ENCODE measurements at regions not wholly inside any gene's neighbourhood (a gene's known extent, or its start where the extent isn't known, plus 50 kb on each side); places are given as distances from the start of the nearest gene placed in this dataset.

GRCh38 chr9:78399153-78399552 lies 102.2 kb downstream of the PSAT1 start:
- TF ChIP-seq GATA2 (IDR thresholded peaks at IDR 0.05; ENCODE audit: low read depth, low read length) (no peak), GATA3 (IDR thresholded peaks at IDR 0.05; ENCODE audit: low read depth, low read length) (no peak)

All from SH-SY5Y (cell line).